GM12864 (cell line): ENCODE measurements at regions not wholly inside any gene's neighbourhood (a gene's known extent, or its start where the extent isn't known, plus 50 kb on each side); places are given as distances from the start of the nearest gene placed in this dataset.

Source experiments
- DNase-seq: peaks from one replicate; pipeline ENCODE4 v3.0.0-alpha.2; 2011; ENCODE audit warnings: low read depth
- H3K4me3 ChIP-seq: 2 replicates; pipeline ENCODE4 v1.5.1; 2011; ENCODE audit warnings: mild to moderate bottlenecking, low read depth, low read length, control low read depth
- TF ChIP-seq, protein P1 (sequence below): IDR thresholded peaks from 2 replicates; pipeline ENCODE4 v1.5.1; 2011; ENCODE audit warnings: low read depth, mild to moderate bottlenecking, moderate library complexity, low read length, control low read depth, inconsistent platforms; ENCODE audit errors: missing control alignments

DNA sequence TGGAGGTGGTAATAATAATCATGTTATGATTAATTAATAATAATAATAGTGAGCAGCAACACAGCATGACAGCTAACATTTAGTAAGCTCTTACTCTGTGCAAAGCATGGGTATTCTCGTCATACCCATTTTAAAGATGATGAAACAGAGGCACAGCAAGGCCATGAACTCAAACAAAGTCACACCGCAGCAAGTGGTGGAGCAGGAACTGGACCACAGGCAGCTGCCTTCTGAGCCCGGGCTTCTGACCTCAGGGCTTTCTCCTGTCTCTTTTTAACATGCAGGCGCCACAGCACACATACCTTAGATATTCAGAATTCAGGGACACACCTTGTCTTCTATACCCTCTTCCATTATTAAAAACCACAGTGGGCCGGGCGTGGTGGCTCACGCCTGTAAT, 50.7 kb upstream of the SPATA12 start:
- DNase-seq = no peak
- TF ChIP-seq, protein P1, sequence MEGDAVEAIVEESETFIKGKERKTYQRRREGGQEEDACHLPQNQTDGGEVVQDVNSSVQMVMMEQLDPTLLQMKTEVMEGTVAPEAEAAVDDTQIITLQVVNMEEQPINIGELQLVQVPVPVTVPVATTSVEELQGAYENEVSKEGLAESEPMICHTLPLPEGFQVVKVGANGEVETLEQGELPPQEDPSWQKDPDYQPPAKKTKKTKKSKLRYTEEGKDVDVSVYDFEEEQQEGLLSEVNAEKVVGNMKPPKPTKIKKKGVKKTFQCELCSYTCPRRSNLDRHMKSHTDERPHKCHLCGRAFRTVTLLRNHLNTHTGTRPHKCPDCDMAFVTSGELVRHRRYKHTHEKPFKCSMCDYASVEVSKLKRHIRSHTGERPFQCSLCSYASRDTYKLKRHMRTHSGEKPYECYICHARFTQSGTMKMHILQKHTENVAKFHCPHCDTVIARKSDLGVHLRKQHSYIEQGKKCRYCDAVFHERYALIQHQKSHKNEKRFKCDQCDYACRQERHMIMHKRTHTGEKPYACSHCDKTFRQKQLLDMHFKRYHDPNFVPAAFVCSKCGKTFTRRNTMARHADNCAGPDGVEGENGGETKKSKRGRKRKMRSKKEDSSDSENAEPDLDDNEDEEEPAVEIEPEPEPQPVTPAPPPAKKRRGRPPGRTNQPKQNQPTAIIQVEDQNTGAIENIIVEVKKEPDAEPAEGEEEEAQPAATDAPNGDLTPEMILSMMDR = no peak
- no peak overlapping the region for H3K4me3 ChIP-seq

DNA sequence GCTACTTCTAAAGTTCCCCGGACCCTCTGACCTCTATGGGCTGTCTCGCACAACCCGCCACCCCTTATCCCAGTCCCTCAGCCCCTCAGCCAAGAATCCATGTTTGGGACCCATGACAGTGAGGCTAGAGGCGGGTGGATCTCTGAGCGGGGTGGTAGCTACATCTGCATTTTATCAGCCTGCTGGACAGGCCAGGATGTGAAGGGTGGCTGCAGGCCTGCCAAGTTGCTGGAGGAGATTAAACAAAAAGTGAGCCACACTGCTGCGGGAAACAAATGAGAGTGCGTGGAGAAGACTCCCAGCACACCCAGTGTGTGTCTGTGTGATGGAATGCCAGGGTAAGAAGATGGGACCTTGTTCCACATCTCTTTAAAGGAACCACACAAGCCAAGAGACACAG, 51.1 kb upstream of the SPATA12 start:
- no peak for DNase-seq
- TF ChIP-seq, protein P1 = no peak
- H3K4me3 ChIP-seq = no peak overlapping the region

DNA sequence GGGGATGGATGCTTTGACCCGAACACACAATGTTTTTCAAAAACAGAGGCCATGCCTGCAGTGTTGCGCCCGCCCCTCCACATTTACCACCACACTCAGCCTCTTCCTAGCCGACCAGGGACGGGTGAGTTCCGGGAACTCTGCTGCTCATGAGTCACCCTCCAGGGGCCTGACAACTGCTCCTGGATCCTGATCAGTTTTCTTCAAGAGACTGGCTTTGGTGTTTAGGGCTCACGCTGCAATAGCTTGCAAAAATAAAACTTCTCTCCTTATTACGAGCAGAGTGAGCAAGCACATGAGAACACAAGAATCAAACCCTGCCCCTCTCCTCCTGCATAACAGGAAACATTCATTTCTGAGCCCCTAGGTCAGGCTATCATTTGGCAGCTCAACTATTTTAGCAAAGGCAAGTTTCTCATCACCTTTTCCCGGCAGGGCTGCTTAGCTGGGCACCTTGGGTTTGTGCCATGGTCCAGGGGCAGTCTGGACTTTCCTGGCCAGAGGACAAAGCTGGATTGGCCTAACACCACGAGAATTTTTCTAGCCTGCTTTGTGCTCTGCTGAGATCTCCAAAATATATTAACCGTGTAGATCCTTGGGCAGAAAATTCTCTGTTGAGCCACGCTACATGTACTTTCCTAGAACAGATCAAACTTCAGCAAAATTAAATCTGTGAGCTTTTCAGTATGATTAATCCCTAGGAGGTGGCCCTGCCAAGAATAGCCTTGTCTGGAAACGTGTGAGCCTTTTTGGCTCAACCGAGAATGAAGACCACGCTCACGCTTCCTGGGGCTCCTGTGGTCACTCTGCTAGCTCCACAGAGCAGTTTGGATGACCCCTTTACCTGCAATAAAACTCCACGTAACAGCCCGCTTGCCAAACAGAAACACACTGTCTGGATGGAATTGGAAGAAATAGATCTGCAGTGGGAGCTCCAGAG, 52.7 kb upstream of the SPATA12 start:
- DNase-seq = no peak
- no peak overlapping the region for H3K4me3 ChIP-seq

DNA sequence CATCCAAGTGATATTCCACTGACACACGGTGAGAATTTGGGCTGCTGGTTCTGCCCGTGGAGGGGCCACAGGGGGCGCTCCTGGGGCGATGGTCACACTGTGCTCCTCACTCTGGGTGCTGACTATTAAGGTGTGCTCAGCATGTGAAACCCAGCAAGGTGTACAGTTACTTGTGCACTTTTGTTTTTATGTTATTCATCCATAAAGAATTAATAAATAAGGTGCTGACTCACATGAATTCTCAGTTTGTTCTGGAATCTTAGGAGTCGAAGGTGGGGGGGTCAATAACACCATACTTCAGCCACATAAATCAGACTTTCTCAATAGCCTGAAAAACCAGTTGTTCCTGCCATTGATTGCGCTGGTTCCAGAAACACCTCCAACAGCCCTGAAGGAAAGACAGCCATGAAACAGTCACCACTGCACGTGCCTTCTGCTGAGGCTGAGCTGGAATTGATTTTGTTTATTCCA, 53.5 kb upstream of the SPATA12 start:
- DNase-seq = no peak

More for the DNA sequence above, 52.7 kb upstream of the SPATA12 start:
- TF ChIP-seq, protein P1 = no peak

DNA sequence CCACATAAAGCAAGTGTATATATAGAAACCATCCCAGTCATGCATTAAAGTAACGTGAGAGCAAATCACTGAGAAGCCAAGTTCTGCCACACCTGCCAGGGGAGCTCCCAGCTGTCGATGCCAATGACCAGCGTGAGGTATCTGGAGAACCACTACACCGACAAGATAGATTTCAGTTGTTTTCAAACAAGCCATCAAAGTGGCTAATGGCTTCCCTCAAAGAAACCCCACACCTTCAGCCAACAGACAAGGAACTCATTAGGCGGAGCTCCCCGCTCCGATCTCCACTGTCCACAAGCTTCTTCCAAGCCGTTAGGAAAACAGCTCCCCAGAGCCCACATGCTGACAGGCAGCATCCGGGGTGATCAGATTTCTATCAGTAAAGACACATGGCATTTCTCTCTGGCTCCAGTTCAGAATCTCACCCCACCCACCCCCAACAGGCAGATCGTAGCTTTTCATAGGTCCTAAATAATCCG, 54.2 kb upstream of the SPATA12 start:
- TF ChIP-seq, protein P1 = no peak
- no peak for DNase-seq
- H3K4me3 ChIP-seq = no peak overlapping the region

More for the DNA sequence above, 53.5 kb upstream of the SPATA12 start:
- TF ChIP-seq, protein P1 = peak; percentile 45
- H3K4me3 ChIP-seq = no peak overlapping the region

DNA sequence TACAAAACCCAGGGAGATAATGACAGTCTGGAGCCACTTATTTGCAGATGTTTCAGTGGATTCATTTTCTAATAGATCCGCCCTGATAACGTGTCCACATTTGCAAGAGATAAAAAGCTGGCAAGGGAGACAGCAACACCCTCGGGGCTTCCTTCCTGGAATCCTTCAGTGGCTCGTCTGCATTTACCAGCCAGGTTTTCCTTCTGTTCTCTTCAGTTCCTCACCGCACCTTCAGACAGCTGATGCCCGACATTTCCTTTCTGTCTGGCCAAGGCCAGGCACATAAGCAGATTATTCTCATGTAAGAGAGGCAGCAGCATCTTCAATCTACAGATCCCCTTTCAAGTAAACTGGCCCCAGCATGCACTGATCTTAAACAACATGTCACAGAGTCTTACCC, 56.2 kb upstream of the SPATA12 start:
- H3K4me3 ChIP-seq = no peak overlapping the region
- TF ChIP-seq, protein P1 = no peak
- no peak for DNase-seq
